ENCODE measurements at regions not wholly inside any gene's neighbourhood (a gene's known extent, or its start where the extent isn't known, plus 50 kb on each side); places are given as distances from the start of the nearest gene placed in this dataset.

DNA sequence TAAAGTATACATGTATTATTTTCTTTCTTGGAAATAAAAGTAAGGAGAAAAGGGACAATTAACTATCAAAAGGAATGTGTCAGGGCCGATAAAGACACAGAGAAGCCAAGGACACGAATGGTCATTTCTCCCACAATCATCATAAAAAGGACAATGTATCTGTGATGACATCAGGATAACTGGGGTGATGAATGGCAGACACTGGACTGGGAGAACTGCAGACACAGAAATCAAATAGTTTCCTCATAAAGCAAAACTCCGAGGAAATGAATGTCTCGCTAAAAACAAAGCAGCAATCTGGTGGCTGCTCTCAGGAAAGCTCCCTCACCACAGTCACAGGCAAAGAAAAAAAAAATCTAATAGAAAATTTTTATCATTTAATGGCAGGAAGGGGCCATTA lies 69.3 kb upstream of the NPY start:
- DNase-seq (ENCODE audit: extremely low read depth, insufficient read length): no peak
- Histone ChIP-seq H3K4me3 (replicated peaks; ENCODE audit: low read depth, low read length) (no peak overlapping the region), H3K27me3 (replicated peaks; ENCODE audit: control insufficient read depth, insufficient read depth, low read length) (no peaks in the 10 kb centered on the region; the same call in 1 of the 2 replicates), H3K36me3 (ENCODE audit: control insufficient read depth, insufficient read depth, low read length) (no peaks in the 10 kb centered on the region)
- TF ChIP-seq, protein P1, sequence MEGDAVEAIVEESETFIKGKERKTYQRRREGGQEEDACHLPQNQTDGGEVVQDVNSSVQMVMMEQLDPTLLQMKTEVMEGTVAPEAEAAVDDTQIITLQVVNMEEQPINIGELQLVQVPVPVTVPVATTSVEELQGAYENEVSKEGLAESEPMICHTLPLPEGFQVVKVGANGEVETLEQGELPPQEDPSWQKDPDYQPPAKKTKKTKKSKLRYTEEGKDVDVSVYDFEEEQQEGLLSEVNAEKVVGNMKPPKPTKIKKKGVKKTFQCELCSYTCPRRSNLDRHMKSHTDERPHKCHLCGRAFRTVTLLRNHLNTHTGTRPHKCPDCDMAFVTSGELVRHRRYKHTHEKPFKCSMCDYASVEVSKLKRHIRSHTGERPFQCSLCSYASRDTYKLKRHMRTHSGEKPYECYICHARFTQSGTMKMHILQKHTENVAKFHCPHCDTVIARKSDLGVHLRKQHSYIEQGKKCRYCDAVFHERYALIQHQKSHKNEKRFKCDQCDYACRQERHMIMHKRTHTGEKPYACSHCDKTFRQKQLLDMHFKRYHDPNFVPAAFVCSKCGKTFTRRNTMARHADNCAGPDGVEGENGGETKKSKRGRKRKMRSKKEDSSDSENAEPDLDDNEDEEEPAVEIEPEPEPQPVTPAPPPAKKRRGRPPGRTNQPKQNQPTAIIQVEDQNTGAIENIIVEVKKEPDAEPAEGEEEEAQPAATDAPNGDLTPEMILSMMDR (IDR thresholded peaks at IDR 0.05; ENCODE audit: insufficient read depth, low read length, poor library complexity, severe bottlenecking): no peak

DNA sequence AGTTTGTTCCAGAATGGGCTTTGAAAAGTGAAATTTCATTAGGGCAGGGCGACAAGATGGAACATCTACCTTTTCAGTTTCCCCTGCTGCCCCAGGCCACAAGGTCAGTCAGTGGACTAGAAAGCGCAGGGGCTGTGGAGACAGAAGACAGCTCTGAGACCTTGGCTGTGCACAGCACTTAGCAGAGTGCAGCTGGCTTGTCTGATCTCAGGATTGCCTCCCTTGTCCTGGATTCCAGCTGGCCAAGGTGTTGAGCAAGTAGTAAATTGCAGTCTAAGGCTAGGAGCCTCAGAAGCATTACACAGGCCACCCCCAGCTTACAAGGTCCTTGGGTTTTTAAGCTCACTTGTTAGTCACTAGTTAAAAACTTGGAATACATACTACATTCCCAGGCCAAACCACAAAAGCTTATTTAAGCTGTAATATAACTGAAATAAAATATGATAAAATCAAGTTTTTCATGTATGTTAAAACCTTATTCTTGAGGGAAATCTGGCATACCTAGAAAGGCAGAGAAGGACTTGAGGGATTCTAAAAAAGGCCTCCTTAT lies 67.3 kb upstream of the NPY start:
- DNase-seq (ENCODE audit: extremely low read depth, insufficient read length): no peak
- TF ChIP-seq, protein P1 (IDR thresholded peaks at IDR 0.05; ENCODE audit: insufficient read depth, low read length, poor library complexity, severe bottlenecking): no peak
- Histone ChIP-seq H3K36me3 (ENCODE audit: control insufficient read depth, insufficient read depth, low read length) (no peaks in the 10 kb centered on the region), H3K27me3 (replicated peaks; ENCODE audit: control insufficient read depth, insufficient read depth, low read length) (no peaks in the 10 kb centered on the region; the same call in 1 of the 2 replicates), H3K4me3 (replicated peaks; ENCODE audit: low read depth, low read length) (no peak overlapping the region)

DNA sequence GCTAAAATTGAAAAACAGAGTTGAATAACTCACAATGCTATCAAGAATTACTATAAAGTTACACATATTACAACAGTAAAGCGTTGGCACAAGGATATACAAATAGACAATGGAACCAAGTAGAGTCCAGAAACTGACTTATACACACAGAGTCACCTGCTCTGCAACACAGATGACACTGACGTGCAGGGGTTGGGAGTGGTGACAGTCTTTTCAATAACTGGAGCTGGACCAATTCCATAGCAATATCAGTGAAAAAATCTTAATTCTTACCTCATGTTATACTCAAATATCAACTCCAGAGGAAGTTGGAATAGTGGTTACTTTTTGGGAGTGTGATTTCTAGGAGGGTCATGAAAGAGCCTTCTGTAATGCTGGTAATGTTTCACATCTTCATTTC lies 62.5 kb upstream of the NPY start:
- TF ChIP-seq, protein P1 (IDR thresholded peaks at IDR 0.05; ENCODE audit: insufficient read depth, low read length, poor library complexity, severe bottlenecking): no peak
- Histone ChIP-seq H3K4me3 (replicated peaks; ENCODE audit: low read depth, low read length) (no peak overlapping the region), H3K36me3 (ENCODE audit: control insufficient read depth, insufficient read depth, low read length) (no peaks in the 10 kb centered on the region), H3K27me3 (replicated peaks; ENCODE audit: control insufficient read depth, insufficient read depth, low read length) (no peaks in the 10 kb centered on the region)
- DNase-seq (ENCODE audit: extremely low read depth, insufficient read length): no peak

DNA sequence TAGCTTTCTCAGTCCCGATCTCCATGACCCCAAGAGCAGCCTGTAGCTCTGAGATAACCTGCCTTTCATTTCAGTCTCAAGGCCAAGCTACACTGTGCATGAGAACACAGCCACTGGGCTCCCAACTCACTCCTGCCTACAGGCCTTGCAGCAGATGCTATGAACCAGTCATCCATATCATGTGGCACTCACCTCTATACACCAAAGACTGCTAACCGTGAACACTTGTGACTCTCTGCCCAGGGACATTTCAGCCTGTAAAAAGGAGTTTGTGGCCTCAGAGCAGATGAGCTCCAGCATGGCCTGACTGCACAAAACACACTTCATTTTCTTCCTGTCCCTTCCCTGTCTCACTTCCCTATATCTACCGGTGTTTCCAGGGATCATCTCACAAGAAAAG lies 56.9 kb upstream of the NPY start:
- DNase-seq (ENCODE audit: extremely low read depth, insufficient read length): no peak
- Histone ChIP-seq H3K27me3 (replicated peaks; ENCODE audit: control insufficient read depth, insufficient read depth, low read length) (no peaks in the 10 kb centered on the region), H3K4me3 (replicated peaks; ENCODE audit: low read depth, low read length) (no peak overlapping the region), H3K36me3 (ENCODE audit: control insufficient read depth, insufficient read depth, low read length) (no peaks in the 10 kb centered on the region)
- TF ChIP-seq, protein P1 (IDR thresholded peaks at IDR 0.05; ENCODE audit: insufficient read depth, low read length, poor library complexity, severe bottlenecking): no peak

DNA sequence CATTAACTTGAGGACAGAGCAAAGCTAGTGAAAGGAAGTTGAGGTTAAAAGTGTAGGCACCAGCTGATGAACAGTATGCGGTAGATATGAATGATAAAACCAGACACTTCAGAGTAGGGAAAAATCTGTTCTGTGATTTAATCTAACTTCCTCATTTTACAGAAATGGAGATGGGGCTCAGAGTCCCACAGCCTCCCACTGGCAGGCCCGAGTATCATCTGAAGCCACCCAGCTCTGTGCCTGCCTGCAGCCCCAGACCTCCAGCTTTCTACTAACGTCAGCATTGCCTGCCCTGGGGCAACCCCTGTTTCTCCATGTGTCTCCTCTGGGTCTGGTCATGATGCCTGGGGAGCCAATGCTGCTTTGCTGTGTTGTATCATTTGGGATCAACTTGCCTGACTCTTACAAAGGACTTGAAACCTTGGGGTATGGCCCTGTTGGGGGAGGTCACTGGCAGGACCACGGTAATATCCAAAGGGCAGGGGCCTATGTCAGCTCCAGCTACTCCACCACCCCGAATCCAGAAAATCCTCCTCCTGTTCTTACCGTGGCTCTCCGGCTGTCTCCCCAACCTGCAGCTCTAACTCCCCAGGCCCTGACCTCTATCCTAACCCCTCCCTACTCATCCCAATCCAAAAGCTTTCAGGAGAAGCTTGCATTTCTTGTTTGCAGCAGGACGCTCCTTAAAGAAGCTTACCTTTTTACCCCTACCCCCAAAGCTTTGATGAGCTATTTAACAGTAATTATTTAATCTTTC lies 56.2 kb upstream of the NPY start:
- Histone ChIP-seq H3K4me3 (replicated peaks; ENCODE audit: low read depth, low read length) (no peak overlapping the region), H3K27me3 (replicated peaks; ENCODE audit: control insufficient read depth, insufficient read depth, low read length) (no peaks in the 10 kb centered on the region), H3K36me3 (ENCODE audit: control insufficient read depth, insufficient read depth, low read length) (no peaks in the 10 kb centered on the region)
- TF ChIP-seq, protein P1 (IDR thresholded peaks at IDR 0.05; ENCODE audit: insufficient read depth, low read length, poor library complexity, severe bottlenecking): no peak
- peak; percentile 38 for DNase-seq (ENCODE audit: extremely low read depth, insufficient read length)

Data from GM06990 (cell line).